Heart right ventricle (tissue), 16 donors: ENCODE measurements at regions not wholly inside any gene's neighbourhood (a gene's known extent, or its start where the extent isn't known, plus 50 kb on each side); places are given as distances from the start of the nearest gene placed in this dataset.

Experiments
- ATAC-seq, 8 donors: fragments of 200-7000 bp; cut with Tn5 transposase; one replicate each; pipeline ENCODE4 v1.9.1; 2020; ENCODE audit warnings: mild to moderate bottlenecking in 8 of 8, moderate library complexity in 8 of 8, moderate number of reproducible peaks in 1 of 8
- DNase-seq, 2 donors: peaks; one replicate each; pipeline ENCODE4 v3.0.0-alpha.2; 2020
- H3K27ac ChIP-seq, 10 donors: fragments of 200-600 bp; sonication (generic) in 2 of 10; one replicate each; pipeline versions ENCODE4 v1.5.0 to v1.8.0; 2020 to 2022; ENCODE audit warnings: mild to moderate bottlenecking in 3 of 10
- H3K27me3 ChIP-seq, 7 donors: fragments of 200-600 bp; one replicate each; pipeline ENCODE4 v1.8.0; 2021 to 2022; ENCODE audit warnings: mild to moderate bottlenecking in 2 of 7
- H3K36me3 ChIP-seq, 9 donors: fragments of 200-600 bp; sonication (generic) in 1 of 9; one replicate each; pipeline versions ENCODE4 v1.5.0 to v1.8.0; 2020 to 2022; ENCODE audit warnings: mild to moderate bottlenecking in 2 of 9
- H3K4me1 ChIP-seq, 9 donors: fragments of 200-600 bp; sonication (generic) in 1 of 9; one replicate each; pipeline versions ENCODE4 v1.5.0 to v1.8.0; 2020 to 2022; ENCODE audit warnings: mild to moderate bottlenecking in 4 of 9
- H3K4me3 ChIP-seq, 10 donors: fragments of 200-600 bp; sonication (generic) in 2 of 10; one replicate each; pipeline versions ENCODE4 v1.5.0 to v1.8.0; 2020 to 2022; ENCODE audit warnings: mild to moderate bottlenecking in 7 of 10, moderate library complexity in 2 of 10
- H3K9me3 ChIP-seq, 11 donors: fragments of 200-600 bp in 10 of 11; sonication (generic) in 2 of 11; one replicate each; pipeline versions ENCODE4 v1.5.0 to v1.8.0; 2013 to 2022; ENCODE audit warnings: mild to moderate bottlenecking in 2 of 11, control low read depth in 1 of 11, moderate library complexity in 1 of 11
- WGBS, 2 donors: extraction: QIAGEN DNeasy Blood & Tissue Kit; methylation state at CpG; one replicate each; pipeline ENCODE4 v1.1.7; 2013; ENCODE audit warnings: inconsistent platforms in 1 of 2; 5-methylcytosine and 5-hydroxymethylcytosine counted together
- intact Hi-C, 10 donors: fragments of 100-400 bp; cut with DNase I; formaldehyde crosslinking; loops; one replicate each; pipeline versions ENCODE4 v1.11.1 to v1.14.2; 2022
- TF ChIP-seq, protein P1 (sequence below), 9 donors: fragments of 200-600 bp; sonication (generic) in 2 of 9; IDR thresholded peaks; one replicate each; pipeline versions ENCODE4 v1.5.0 to v1.8.0; 2021 to 2022; ENCODE audit warnings: antibody characterized with exemption in 9 of 9, mild to moderate bottlenecking in 5 of 9, moderate library complexity in 1 of 9
- donor health status: Arrhythmogenic right ventricular cardiomyopathy.
- donor health status: ischemic (EF 13 %, LVEDD 7.1; RV severe dilation, severe dysfunction).
- donor health status: healthy with polysubstance abuse.
- donor health status: DM: no; HTN: yes; CAD: no.
- donor health status: DM: no; HTN: no; CAD: no.
- donor health status: ischemic (EF 25% LVEDD 6.9; RV normal size, moderate dysfunction).
- donor health status: ischemic (EF 25% LVEDD 5.7; RV mildly dilated, moderate dysfunction).
- donor health status: healthy.
- donor health status: DM: yes; HTN: yes; CAD: no.
- donor health status: Ischemic cardiomyopathy.
- donor health status: ischemic (EF 35%, LVEDD 5.7; RV mildly dilated, moderate dysfunction).
- donor health status: nonischemic (EF 11% LVEDD 7.7; RV severe dilation, severe dysfunction).
- donor health status: DM: yes; HTN: yes; CAD: no.
- donor health status: PGD.
- donor health status: ischemic (EF 29% LVEDD 5.4; RV normal size, mild dysfunction).
- donor health status: nonischemic (EF 23%, LVEDD 6.1; RV moderate dilation, normal function).

GRCh38 chr16:7200320-7200719 is 132.3 kb upstream of the RBFOX1 start:
- Histone ChIP-seq H3K4me3 (no peak overlapping the region), H3K27me3 (no peaks in the 10 kb centered on the region), H3K4me1 (no peaks in the 10 kb centered on the region), H3K27ac (no peak overlapping the region), H3K36me3 (no peaks in the 10 kb centered on the region), H3K9me3 (peaks cover 0 to 12% (median 0%) of the 10 kb centered on the region in 11 donors)
- DNase-seq: no peak
- TF ChIP-seq, protein P1, sequence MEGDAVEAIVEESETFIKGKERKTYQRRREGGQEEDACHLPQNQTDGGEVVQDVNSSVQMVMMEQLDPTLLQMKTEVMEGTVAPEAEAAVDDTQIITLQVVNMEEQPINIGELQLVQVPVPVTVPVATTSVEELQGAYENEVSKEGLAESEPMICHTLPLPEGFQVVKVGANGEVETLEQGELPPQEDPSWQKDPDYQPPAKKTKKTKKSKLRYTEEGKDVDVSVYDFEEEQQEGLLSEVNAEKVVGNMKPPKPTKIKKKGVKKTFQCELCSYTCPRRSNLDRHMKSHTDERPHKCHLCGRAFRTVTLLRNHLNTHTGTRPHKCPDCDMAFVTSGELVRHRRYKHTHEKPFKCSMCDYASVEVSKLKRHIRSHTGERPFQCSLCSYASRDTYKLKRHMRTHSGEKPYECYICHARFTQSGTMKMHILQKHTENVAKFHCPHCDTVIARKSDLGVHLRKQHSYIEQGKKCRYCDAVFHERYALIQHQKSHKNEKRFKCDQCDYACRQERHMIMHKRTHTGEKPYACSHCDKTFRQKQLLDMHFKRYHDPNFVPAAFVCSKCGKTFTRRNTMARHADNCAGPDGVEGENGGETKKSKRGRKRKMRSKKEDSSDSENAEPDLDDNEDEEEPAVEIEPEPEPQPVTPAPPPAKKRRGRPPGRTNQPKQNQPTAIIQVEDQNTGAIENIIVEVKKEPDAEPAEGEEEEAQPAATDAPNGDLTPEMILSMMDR (IDR thresholded peaks at IDR 0.05): no peak
- intact Hi-C loops: no loop called here
- no peak for ATAC-seq
- 58 to 73% methylated on average over 4 of the region's 4 CpGs for WGBS, 2 donors

DNA sequence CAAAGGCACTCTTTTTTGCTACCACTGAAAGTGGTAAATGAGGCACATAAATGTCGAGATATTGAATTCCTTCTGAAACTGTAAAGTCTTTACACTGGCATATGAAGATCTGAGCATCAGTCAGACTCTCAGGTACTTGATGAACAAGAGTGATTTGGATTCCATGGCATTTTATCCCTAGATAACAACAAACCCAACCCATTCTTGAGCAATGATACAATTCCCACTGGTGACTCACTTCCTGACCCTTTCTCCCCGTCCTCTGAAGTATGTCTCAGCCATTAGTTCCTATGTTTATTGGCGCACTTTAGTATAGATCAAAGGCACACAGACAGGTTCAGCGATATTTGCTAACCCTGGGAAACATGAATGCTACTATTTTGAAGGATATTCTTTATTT is 147.0 kb upstream of the RBFOX1 start:
- intact Hi-C loops: no loop called here
- peaks cover 0 to 20% (median 0%) of the 10 kb centered on the region in 11 donors for H3K9me3 ChIP-seq
- DNase-seq (no peak), ATAC-seq (no peak)
- no peaks in the 10 kb centered on the region for H3K36me3 ChIP-seq
- TF ChIP-seq, protein P1 (IDR thresholded peaks at IDR 0.05): no peak
- no peak overlapping the region for H3K27ac ChIP-seq
- 61 to 65% methylated on average over 4 of the region's 4 CpGs for WGBS, 2 donors
- no peaks in the 10 kb centered on the region for H3K4me1 ChIP-seq
- no peak overlapping the region for H3K4me3 ChIP-seq
- no peaks in the 10 kb centered on the region for H3K27me3 ChIP-seq

DNA sequence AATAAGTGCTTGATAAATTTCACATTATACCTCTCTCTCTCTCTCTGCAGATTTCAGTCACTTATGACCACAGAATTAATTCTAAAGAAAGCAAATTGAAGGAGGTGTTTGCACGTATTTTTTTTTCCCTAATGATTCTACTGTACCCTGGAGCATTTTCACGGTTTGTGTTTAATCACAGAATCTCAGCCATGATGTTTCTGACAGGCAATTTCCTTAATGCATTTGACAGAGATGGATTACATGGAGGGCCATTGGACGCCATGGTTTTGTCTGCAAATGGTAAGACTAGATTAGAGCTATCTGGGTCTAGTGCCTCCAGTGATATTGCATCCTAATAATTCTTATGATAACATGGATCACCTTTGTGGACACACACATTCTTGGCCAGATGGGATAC is 147.5 kb upstream of the RBFOX1 start:
- Histone ChIP-seq H3K27ac (no peak overlapping the region), H3K4me3 (no peak overlapping the region), H3K36me3 (no peaks in the 10 kb centered on the region), H3K9me3 (peaks cover 0 to 16% (median 0%) of the 10 kb centered on the region in 11 donors), H3K4me1 (no peaks in the 10 kb centered on the region), H3K27me3 (no peaks in the 10 kb centered on the region)
- DNase-seq: no peak
- intact Hi-C loops: no loop called here
- no peak for ATAC-seq
- 43 to 48% methylated on average over 3 of the region's 3 CpGs for WGBS, 2 donors
- TF ChIP-seq, protein P1 (IDR thresholded peaks at IDR 0.05): no peak

- no peak for DNase-seq
- Histone ChIP-seq H3K27me3 (no peaks in the 10 kb centered on the region), H3K27ac (no peak overlapping the region), H3K4me1 (no peaks in the 10 kb centered on the region), H3K9me3 (peaks cover 0 to 16% (median 0%) of the 10 kb centered on the region in 11 donors), H3K4me3 (no peak overlapping the region), H3K36me3 (no peaks in the 10 kb centered on the region)
- intact Hi-C loops: no loop called here
- TF ChIP-seq, protein P1 (IDR thresholded peaks at IDR 0.05): no peak
- ATAC-seq: no peak
- 55 to 64% methylated on average over 3 of the region's 3 CpGs for WGBS, 2 donors
Observed at GRCh38 chr16:7183768-7184167, 148.9 kb upstream of the RBFOX1 start.
